A673 (cell line): ENCODE measurements at regions not wholly inside any gene's neighbourhood (a gene's known extent, or its start where the extent isn't known, plus 50 kb on each side); places are given as distances from the start of the nearest gene placed in this dataset.

Experiments
- BruUV-seq: library from RNA; stranded (reverse); fragments of 400-500 nt; replicated peaks from 2 replicates; lab custom pipeline; 2021; lab: Mats Ljungman, UMichigan
- CTCF ChIA-PET: fragments of 300-600 bp; sonication (Branson Sonifier 250); formaldehyde crosslinking; loops from one replicate; lab custom pipeline; 2022; ENCODE audit warnings: antibody characterized with exemption; lab: Charles Lee
- POLR2A ChIA-PET: fragments of 300-600 bp; sonication (Branson Sonifier 250); formaldehyde crosslinking; loops from one replicate; lab custom pipeline; 2022; ENCODE audit warnings: antibody characterized with exemption; ENCODE audit not compliant: low non-redundant PET; lab: Charles Lee
- DNase-seq: peaks from one replicate; pipeline ENCODE4 v3.0.0-alpha.2; 2015; ENCODE audit warnings: low spot score
- H3K27ac ChIP-seq: fragments of 200-600 bp; sonication (generic); 2 replicates; pipeline ENCODE4 v1.5.1; 2016; ENCODE audit warnings: mixed run types, low read depth, mild to moderate bottlenecking, mixed read lengths, antibody characterized with exemption, low read length; ENCODE audit not compliant: poor library complexity, severe bottlenecking
- H3K27me3 ChIP-seq: fragments of 200-600 bp; sonication (generic); replicated peaks from 2 replicates; pipeline ENCODE4 v1.6.1; 2017; ENCODE audit warnings: mixed run types, low read depth, mild to moderate bottlenecking, mixed read lengths, antibody characterized with exemption, low read length; ENCODE audit not compliant: insufficient read depth, poor library complexity
- H3K36me3 ChIP-seq: fragments of 200-600 bp; sonication (generic); 2 replicates; pipeline ENCODE4 v1.6.1; 2016; ENCODE audit warnings: mixed run types, mild to moderate bottlenecking, mixed read lengths, antibody characterized with exemption, low read length; ENCODE audit not compliant: insufficient read depth, poor library complexity, severe bottlenecking
- H3K4me1 ChIP-seq: fragments of 200-600 bp; sonication (generic); 2 replicates; pipeline ENCODE4 v1.6.1; 2017; ENCODE audit warnings: mixed run types, mild to moderate bottlenecking, mixed read lengths, antibody characterized with exemption, low read length; ENCODE audit not compliant: insufficient read depth, poor library complexity, severe bottlenecking
- H3K4me3 ChIP-seq: fragments of 200-600 bp; sonication (generic); 2 replicates; pipeline ENCODE4 v1.5.1; 2016; ENCODE audit warnings: low read depth, mixed run types, mild to moderate bottlenecking, mixed read lengths, low read length; ENCODE audit not compliant: poor library complexity, severe bottlenecking
- H3K9me3 ChIP-seq: fragments of 200-600 bp; sonication (generic); 2 replicates; pipeline ENCODE4 v1.6.1; 2016; ENCODE audit warnings: mixed run types, low read depth, mild to moderate bottlenecking, mixed read lengths, antibody characterized with exemption, low read length; ENCODE audit not compliant: poor library complexity, severe bottlenecking
- CTCF ChIP-seq: fragments of 300-800, 200-600 bp; sonication (generic); conservative IDR thresholded peaks from 2 replicates; pipeline ENCODE4 v1.5.1; 2017; ENCODE audit warnings: low read depth, mild to moderate bottlenecking, antibody characterized with exemption, low read length, moderate library complexity, mixed read lengths
- EZH2 ChIP-seq: fragments of 200-600 bp; sonication (generic); IDR thresholded peaks from 2 replicates; pipeline ENCODE4 v1.6.1; 2017; ENCODE audit warnings: borderline replicate concordance, low read depth, mild to moderate bottlenecking, mixed read lengths, antibody characterized with exemption, low read length; ENCODE audit not compliant: poor library complexity, severe bottlenecking
- intact Hi-C: fragments of 100-400 bp; cut with micrococcal nuclease; formaldehyde crosslinking; loops from one replicate; pipeline ENCODE4 v1.10.0; 2022; ENCODE audit not compliant: unreplicated experiment

GRCh38 chr6:93555292-93555691 lies 135.9 kb upstream of the EPHA7 start:
- H3K9me3 ChIP-seq = no peaks in the 10 kb centered on the region
- no TSS peak for BruUV-seq
- intact Hi-C loops = no loop called here
- H3K36me3 ChIP-seq = no peaks in the 10 kb centered on the region
- no peaks in the 10 kb centered on the region for H3K4me1 ChIP-seq
- ChIA-PET CTCF (no interaction called here), POLR2A (no interaction called here)
- no peak overlapping the region for H3K4me3 ChIP-seq
- no peak for DNase-seq
- no peaks in the 10 kb centered on the region for H3K27me3 ChIP-seq
- H3K27ac ChIP-seq = no peak overlapping the region
- TF ChIP-seq CTCF = no peak
- no peak for TF ChIP-seq EZH2

GRCh38 chr6:93554018-93554417 lies 134.7 kb upstream of the EPHA7 start:
- Histone ChIP-seq H3K4me3 (no peak overlapping the region), H3K27ac (no peak overlapping the region), H3K9me3 (no peaks in the 10 kb centered on the region), H3K27me3 (no peaks in the 10 kb centered on the region), H3K4me1 (no peaks in the 10 kb centered on the region), H3K36me3 (no peaks in the 10 kb centered on the region)
- no TSS peak for BruUV-seq
- TF ChIP-seq EZH2 (no peak), CTCF (no peak)
- no peak for DNase-seq
- ChIA-PET CTCF (no interaction called here), POLR2A (no interaction called here)
- intact Hi-C loops = no loop called here

- Histone ChIP-seq H3K36me3 (no peaks in the 10 kb centered on the region), H3K27ac (no peak overlapping the region), H3K4me1 (no peaks in the 10 kb centered on the region), H3K9me3 (no peaks in the 10 kb centered on the region), H3K27me3 (no peaks in the 10 kb centered on the region), H3K4me3 (no peak overlapping the region)
- POLR2A ChIA-PET = no interaction called here
- intact Hi-C loops = no loop called here
- no TSS peak for BruUV-seq
- no peak for TF ChIP-seq EZH2
- TF ChIP-seq CTCF = no peak
- CTCF ChIA-PET = no interaction called here
- DNase-seq = peak; percentile 2
Measured at GRCh38 chr6:93550551-93551276, 131.4 kb upstream of the EPHA7 start.
